Activated gamma-delta T cell treated with Interleukin-2 at 50 U/mL for 16 hours (primary cell): ENCODE measurements at regions not wholly inside any gene's neighbourhood (a gene's known extent, or its start where the extent isn't known, plus 50 kb on each side); places are given as distances from the start of the nearest gene placed in this dataset.
"Not testable (repeated sequence)": the region's sequence is repeated elsewhere in the genome, so short reads cannot be mapped to it uniquely, and the experiment has no call there.

Source experiments
- DNase-seq: peaks from one replicate; pipeline ENCODE4 v3.0.0-alpha.2; 2020

GRCh38 chr15:20305912-20306311, 235.7 kb downstream of the GOLGA6L6 start:
- not testable (repeated sequence) for DNase-seq

- DNase-seq = not testable (repeated sequence)
Observed at GRCh38 chr15:20305015-20305465, 236.6 kb downstream of the GOLGA6L6 start.

DNA sequence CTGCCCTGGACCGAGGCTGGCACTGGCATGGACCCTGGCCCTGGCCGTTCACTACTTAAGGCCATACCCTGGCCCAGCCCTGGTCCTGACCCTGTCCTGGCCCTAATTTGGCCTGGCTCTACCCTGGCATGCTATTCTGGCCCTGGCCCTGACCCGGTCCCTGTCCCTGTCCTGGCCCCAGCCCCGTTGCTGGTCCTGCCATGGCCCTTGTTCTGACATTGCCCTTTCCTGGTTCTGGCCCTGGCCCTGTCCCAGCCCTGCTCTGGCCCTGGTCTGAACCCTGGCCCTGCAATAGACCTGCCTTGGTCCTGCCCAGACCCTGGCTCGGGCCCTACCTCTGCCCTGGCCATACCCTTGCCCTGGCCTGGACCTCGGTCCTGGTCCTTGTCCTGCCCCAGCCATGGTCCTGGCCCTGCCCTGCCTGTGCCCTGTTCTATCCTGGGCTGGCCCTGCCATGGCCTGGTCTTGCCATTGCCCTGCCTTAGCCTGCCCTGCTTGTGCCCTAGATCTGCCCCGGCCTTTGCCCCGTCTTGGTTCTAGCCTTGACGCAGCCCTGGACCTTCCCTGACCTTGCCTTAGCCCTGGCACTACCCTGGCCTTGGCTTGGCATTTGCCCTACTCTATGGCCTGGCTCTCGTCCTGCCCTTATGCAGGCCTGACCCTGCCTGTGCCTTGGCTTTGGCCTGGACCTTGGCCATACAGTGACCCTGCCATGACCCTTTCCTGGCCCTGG, 237.2 kb downstream of the GOLGA6L6 start:
- not testable (repeated sequence) for DNase-seq

- DNase-seq = not testable (repeated sequence)
Observed at GRCh38 chr15:20303248-20304171, 238.1 kb downstream of the GOLGA6L6 start.

- DNase-seq = not testable (repeated sequence)
Observed at GRCh38 chr15:20302141-20303069, 239.2 kb downstream of the GOLGA6L6 start.

DNA sequence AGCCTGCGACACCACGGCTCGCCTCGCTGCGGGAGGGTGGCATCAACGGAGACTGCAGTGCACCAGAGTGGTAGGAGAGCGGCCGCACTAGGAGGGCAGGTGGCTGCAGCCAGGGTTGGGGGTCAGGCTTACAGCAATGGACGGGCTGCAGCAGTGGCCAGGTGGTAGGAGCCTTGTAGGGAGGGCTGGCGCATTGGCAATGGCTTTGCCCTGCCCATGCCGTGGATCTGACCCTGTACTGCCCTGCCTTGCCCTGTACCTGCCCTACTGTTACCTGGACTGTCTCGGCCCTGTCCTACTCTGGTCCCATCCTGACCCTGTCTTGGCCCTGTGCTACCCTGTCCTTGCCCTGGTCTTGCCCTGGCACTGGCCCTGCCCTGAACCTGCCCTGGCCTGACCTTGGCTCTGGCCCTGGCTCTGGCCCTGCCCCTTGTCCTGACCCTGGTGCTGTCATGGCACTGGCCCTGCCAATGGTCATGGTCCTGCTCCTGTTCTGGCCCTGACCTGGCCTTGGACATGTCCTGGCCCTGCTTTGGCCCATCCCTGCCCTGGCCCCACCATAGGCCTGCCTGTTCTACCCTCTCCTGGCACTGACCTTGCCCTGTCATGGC, 240.0 kb downstream of the GOLGA6L6 start:
- not testable (repeated sequence) for DNase-seq

DNA sequence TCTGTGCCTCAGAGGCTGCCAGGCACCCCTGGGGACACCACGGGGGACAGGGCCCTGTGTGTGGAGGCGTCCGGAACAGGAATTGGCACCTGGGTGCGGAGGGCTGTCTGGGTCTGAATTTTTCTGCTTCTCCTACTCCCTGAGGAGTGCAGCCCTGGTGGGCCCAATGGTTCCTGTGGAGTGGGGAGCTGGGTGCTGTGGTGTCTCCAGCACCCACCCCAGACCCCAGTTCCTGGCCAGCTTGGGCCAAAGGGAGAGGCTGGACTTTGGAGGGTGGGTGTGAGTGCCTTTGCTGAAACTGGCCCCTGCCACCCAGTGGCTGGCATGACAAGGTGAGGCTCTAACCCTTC, 240.6 kb downstream of the GOLGA6L6 start:
- not testable (repeated sequence) for DNase-seq

DNA sequence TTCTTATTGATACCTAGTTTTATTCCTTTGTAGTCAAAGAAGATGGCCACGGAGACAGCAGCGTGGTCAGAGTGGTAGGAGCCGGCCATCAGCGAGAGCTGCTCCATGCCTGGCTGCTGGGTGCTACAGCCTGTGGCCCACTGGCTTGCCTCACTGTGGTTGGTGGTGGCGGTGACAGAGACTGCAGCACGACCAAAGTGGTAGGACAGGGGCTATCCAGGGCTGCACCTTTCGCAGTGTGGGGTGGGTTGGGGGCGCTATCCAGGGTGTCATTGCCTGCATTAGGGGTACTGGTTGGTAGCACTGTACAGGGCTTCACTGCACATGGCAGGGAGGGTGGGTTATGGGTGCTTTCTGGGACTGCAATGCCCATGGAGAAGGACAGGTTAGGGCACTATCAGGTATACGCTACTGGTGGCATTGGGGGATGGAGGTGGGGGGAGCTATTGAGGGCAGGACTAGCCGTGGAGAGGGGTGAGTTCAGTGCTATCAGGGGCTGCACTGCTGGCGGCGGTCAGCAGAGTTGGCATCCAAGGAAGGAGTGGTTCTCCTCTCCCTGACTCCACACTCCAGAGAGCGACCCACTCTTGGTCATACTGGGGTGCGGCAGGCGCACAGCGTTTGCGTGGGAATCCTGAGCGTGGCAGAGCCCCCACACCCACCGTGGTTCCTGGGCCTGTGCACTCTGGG, 241.1 kb downstream of the GOLGA6L6 start:
- DNase-seq = not testable (repeated sequence)

- not testable (repeated sequence) for DNase-seq
Observed at GRCh38 chr15:20297603-20298123, 243.9 kb downstream of the GOLGA6L6 start.

DNA sequence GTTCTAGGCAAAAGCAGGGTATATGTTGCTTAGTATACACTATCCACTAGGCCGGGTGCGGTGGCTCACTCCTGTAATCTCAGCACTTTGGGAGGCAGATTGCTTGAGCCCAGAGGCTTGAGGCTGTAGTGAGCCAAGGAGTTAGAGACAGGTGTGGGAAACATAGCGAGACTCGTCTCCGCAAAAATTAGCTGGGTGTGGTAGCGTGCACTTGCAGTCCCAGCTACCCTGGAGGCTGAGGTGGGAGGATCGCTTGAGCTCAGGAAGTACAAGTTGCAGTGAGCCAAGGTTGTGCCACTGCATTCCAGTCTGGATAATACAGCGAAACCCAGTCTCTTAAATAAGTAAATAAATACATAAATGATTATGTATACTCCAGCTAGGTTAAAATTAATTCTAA, 245.3 kb downstream of the GOLGA6L6 start:
- DNase-seq = not testable (repeated sequence)

GRCh38 chr15:20295238-20295811, 246.3 kb downstream of the GOLGA6L6 start:
- no peak for DNase-seq

DNA sequence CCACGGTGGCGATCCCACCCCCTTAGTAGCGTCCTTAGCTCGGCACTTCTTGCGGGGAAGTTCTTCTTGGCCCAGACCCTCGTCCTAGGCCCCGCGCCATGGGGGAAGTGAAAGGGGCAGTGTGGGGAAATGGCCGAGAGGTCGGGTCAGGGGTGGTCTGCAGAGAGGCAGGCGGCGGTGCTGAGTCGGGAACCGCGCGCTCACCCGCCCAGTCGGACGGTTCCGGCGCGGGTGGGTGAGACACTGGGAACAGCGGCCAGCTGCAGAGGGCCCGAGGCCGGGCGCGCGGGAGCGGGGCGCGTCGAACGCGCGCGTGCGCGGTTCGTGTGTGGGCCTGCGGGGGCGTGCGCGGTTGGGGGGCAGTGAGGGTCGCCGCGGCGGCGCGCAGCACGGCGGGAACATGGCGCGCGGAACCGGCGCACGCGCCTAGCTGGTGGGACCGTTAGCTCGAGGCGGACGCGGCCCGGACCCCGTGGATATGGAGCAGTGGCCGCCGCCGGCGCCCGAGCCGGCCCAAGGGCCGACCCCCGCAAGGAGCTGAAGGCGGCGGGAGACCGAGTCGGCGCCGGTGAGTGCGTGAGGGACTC, 246.9 kb downstream of the GOLGA6L6 start:
- DNase-seq = no peak

DNA sequence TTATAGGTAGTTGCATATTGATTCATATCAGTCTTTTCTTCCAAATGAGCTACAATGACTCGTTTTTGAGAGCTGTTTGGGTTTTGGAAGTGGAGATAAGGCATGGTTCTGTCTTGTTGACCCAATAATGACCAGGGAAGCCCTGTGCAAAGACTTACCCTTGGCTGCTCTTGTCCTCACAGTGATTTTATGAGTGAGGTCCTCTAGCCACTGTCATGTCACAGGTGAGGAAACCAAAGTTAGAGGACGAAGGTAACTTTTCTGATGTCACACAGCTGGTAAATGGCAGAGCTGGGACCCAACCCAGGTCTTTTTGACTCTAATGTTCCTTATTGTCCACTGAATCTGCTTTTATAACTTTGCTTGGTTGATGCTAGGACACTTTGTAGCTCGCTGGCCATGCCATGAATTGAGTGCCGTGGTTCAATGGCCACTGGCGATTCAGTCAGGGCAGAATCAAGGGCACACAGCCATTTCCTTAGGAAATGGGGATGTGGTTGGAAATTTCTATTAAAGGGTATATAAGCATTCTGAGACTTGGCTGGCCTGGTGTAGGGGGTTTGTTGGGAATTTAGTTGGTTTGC, 249.1 kb downstream of the GOLGA6L6 start:
- DNase-seq = not testable (repeated sequence)

GRCh38 chr15:20291616-20292015, 250.0 kb downstream of the GOLGA6L6 start:
- not testable (repeated sequence) for DNase-seq

DNA sequence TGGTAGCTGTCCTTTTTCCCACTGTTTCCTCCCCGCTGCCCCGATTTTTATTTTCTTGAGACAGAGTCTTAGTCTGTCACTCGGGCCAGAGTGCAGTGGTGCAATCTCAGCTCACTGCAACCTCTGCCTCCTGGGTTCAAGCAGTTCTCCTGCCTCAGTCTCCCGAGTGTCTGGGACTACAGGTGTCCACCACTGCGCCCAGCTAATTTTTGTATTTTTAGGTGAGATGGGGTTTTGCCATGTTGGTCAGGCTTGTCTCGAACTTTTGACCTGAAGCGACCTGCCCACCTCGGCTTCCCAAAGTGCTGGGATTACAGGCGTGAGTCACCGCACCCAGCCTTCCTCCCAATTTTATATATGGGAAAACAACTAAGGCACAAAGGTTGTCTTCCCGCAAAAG, 251.0 kb downstream of the GOLGA6L6 start:
- DNase-seq = not testable (repeated sequence)

DNA sequence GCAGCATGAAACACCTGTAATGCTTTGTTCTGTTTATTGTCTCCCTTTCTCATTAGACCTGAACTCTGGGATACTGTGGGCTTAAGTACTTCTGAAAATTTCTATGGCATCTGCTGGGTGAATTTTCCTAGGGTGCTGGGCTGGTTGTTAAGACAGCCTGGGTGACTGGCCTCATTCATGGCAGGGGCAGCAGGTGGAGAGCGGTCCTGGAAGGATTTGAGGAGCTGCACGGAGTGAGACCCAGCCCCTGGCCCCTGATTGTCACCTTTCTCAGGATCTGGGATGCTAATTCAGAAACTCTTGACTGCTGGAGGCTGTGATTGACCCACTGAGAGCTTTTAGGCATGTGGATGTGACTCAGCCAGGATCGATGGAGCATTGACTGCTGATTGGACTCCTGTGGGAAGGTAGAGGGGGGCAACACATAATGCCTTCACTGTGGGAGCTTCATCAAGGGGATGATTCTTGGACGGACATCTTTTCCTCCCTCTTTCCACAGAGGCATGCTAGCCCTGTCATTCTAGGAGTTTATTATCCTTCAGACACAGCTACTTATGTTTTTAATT, 252.0 kb downstream of the GOLGA6L6 start:
- DNase-seq = not testable (repeated sequence)

DNA sequence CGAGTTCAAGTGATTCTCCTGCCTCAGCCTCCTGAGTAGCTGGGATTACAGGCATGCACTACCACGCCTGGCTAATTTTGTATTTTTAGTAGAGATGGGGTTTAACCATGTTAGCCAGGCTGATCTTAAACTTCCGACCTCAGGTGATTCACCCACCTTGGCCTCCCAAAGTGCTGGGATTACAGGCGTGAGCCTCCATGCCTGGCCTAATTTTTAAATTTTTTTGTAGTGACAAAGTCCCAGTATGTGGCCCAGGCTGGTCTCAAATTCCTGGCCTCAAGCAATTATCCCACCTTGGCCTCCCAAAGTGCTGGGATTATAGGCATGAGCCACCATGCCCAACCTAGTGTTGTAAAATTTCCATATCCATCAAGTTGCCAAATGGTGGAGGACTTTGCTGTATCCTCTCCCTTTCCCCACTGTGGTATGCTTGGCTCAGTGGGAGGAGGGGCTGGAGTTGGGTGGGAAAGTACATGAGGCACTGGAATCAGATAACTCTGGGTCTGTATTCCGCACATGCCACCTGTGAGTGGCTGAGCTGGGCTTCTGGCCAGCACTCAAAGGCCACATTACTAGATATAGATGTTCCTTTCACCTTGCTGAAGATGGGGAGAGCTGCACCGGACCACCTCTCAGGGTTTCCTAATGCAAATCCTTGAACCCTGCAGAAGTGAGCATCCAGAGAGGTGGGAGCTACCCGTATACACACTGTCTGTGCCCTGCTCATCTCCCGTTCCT, 252.6 kb downstream of the GOLGA6L6 start:
- not testable (repeated sequence) for DNase-seq

GRCh38 chr15:20286559-20286958, 255.0 kb downstream of the GOLGA6L6 start:
- DNase-seq = not testable (repeated sequence)
